ENCODE measurements at regions not wholly inside any gene's neighbourhood (a gene's known extent, or its start where the extent isn't known, plus 50 kb on each side); places are given as distances from the start of the nearest gene placed in this dataset.
"Not testable (repeated sequence)": the region's sequence is repeated elsewhere in the genome, so short reads cannot be mapped to it uniquely, and the experiment has no call there.

DNA sequence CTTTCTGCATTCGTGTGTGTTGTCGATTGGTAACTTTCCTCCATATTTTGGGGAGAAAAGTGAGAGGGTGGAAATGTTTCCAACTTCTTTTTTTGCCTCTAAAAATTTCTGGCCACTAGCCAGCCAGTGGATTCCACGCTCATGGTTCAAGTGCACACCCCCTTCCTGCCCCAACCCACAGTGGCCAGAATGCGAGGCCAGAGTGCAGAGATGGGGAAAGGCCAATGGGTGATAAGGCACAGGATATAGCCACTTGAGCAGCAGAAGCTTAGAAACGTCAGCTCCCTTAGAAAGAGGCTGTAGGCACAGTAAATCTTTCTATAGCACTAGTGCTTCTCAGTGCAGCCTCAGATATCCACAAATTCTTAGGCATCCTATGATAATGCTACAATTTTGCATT lies 75.8 kb upstream of the ADRB2 start:
- TF ChIP-seq CTCF (IDR thresholded peaks at IDR 0.05), result no peak
- no peak for TF ChIP-seq POLR2AphosphoS5 (IDR thresholded peaks at IDR 0.05; ENCODE audit: insufficient read depth in 1 of 2, low read depth in 1 of 2)
- TF ChIP-seq POLR2A (IDR thresholded peaks at IDR 0.05), result no peak
- no peaks in the 10 kb centered on the region for H3K9me3 ChIP-seq
- intact Hi-C loops (cut with DNase I), result no loop called here

GRCh38 chr5:148751025-148751424 lies 75.4 kb upstream of the ADRB2 start:
- Histone ChIP-seq H3K9me3 (no peaks in the 10 kb centered on the region), H3K4me1 (no peaks in the 10 kb centered on the region), H3K36me3 (no peaks in the 10 kb centered on the region), H3K27me3 (no peaks in the 10 kb centered on the region), H3K4me3 (no peak overlapping the region), H3K27ac (no peak overlapping the region)
- DNase-seq (ENCODE audit: extremely low spot score in 2 of 2), result no peak
- no peak for TF ChIP-seq CTCF (IDR thresholded peaks at IDR 0.05)
- TF ChIP-seq POLR2A (IDR thresholded peaks at IDR 0.05), result no peak
- no peak for TF ChIP-seq POLR2AphosphoS5 (IDR thresholded peaks at IDR 0.05; ENCODE audit: insufficient read depth in 1 of 2, low read depth in 1 of 2)
- intact Hi-C loops (cut with DNase I), result no loop called here

More for the DNA sequence above, 75.8 kb upstream of the ADRB2 start:
- Histone ChIP-seq H3K4me1 (no peaks in the 10 kb centered on the region), H3K27me3 (no peaks in the 10 kb centered on the region), H3K36me3 (no peaks in the 10 kb centered on the region), H3K4me3 (no peak overlapping the region), H3K27ac (no peak overlapping the region)
- no peak for DNase-seq (ENCODE audit: extremely low spot score in 2 of 2)

DNA sequence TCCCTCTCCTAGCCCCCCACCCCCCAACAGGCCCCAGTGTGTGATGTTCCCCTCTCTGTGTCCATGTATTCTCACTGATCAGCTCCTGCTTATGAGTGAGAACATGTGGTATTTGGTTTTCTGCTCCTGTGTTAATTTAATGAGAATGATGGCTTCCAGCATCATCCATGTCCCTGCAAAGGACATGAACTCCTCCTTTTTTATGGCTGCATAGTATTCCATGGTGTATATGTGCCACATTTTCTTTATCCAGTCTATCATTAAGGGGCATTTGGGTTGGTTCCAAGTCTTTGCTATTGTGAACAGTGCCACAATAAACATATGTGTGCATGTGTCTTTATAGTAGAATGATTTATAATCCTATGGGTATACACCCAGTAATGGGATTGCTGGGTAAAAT lies 74.0 kb upstream of the ADRB2 start:
- H3K4me3 ChIP-seq; DNase-seq (ENCODE audit: extremely low spot score in 2 of 2); H3K9me3 ChIP-seq; H3K27ac ChIP-seq; intact Hi-C loops (cut with DNase I); H3K4me1 ChIP-seq; H3K27me3 ChIP-seq; H3K36me3 ChIP-seq: not testable (repeated sequence)

GRCh38 chr5:148759101-148759500 lies 67.3 kb upstream of the ADRB2 start:
- TF ChIP-seq CTCF (IDR thresholded peaks at IDR 0.05), result no peak
- no peak for TF ChIP-seq POLR2A (IDR thresholded peaks at IDR 0.05)
- no peak for TF ChIP-seq POLR2AphosphoS5 (IDR thresholded peaks at IDR 0.05; ENCODE audit: insufficient read depth in 1 of 2, low read depth in 1 of 2)
- no peak overlapping the region for H3K27ac ChIP-seq
- H3K4me3 ChIP-seq, result no peak overlapping the region
- no peaks in the 10 kb centered on the region for H3K27me3 ChIP-seq
- intact Hi-C loops (cut with DNase I), result no loop called here
- H3K9me3 ChIP-seq, result no peaks in the 10 kb centered on the region
- H3K36me3 ChIP-seq, result no peaks in the 10 kb centered on the region
- no peak for DNase-seq (ENCODE audit: extremely low spot score in 2 of 2)
- H3K4me1 ChIP-seq, result no peaks in the 10 kb centered on the region

DNA sequence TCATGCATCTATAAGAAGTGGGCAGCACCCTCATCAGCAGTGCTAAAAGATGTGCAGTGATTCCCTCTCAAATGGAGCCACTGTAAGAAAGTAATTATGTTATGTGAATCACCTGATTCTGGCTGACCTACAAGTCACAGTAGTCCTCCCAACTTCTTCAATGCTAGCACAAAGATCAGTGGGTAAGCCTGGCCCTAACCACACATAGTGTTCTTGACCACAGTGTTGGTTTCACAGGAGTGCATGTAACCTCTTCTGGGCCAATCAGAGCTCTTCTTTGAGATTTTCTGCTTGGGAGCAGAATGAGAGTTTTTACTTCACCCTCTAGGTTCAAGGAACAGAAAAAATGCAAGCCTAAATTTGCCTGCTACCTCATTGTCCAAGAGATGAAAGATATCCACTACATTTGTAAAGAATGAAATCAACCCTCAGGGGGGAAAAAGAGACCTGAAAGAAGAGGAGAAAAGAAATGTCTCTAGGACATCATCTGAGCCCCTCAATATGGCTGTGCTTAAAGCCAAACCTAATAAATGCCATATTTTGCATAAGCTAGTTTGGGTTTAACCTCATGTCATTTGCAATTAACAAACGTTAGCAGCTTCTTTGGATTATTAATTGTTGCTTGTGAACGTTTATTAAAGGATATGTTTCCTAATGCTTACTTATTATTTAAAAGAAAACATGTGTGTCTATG lies 65.3 kb upstream of the ADRB2 start:
- H3K36me3 ChIP-seq, result no peaks in the 10 kb centered on the region
- no peak for DNase-seq (ENCODE audit: extremely low spot score in 2 of 2)
- H3K4me1 ChIP-seq, result no peaks in the 10 kb centered on the region
- no peaks in the 10 kb centered on the region for H3K9me3 ChIP-seq
- H3K27me3 ChIP-seq, result no peaks in the 10 kb centered on the region
- intact Hi-C loops (cut with DNase I), result no loop called here
- no peak overlapping the region for H3K4me3 ChIP-seq
- TF ChIP-seq CTCF (IDR thresholded peaks at IDR 0.05) (no peak), POLR2AphosphoS5 (IDR thresholded peaks at IDR 0.05; ENCODE audit: insufficient read depth in 1 of 2, low read depth in 1 of 2) (no peak), POLR2A (IDR thresholded peaks at IDR 0.05) (no peak)
- H3K27ac ChIP-seq, result no peak overlapping the region

Measured in vagina (tissue), 2 donors.